HG03442 (cell line): ENCODE measurements at regions not wholly inside any gene's neighbourhood (a gene's known extent, or its start where the extent isn't known, plus 50 kb on each side); places are given as distances from the start of the nearest gene placed in this dataset.

Experiments used
- ATAC-seq: cut with Tn5 transposase; IDR thresholded peaks from one replicate; pipeline ENCODE4 v1.9.1; 2021; ENCODE audit warnings: mild to moderate bottlenecking, moderate library complexity; ENCODE audit not compliant: unreplicated experiment

- no peak for ATAC-seq
Observed at GRCh38 chr10:4538016-4538415, 288.0 kb upstream of the AKR1E2 start.

- no peak for ATAC-seq
Observed at GRCh38 chr10:4535521-4535920, 290.5 kb upstream of the AKR1E2 start.

DNA sequence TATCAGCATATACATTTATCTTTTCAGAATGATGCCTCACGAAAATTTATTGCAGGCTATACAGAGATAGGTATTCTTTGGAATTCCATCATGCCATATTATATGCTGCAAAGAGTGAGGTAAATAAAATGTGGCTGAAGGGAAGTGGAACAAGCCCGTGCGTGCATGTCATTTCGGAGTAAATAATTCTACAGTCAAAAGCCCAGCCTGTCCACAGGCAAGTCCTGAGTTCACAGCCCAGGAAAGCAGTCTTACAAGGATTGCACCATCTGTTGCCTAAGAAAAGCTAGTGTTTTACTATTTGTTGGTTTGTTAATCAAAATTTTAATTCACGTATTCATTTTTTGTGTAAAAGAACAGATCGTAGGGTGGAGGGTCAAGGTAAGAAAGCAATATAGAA is 292.4 kb upstream of the AKR1E2 start:
- no peak for ATAC-seq

GRCh38 chr10:4532976-4533375 is 293.0 kb upstream of the AKR1E2 start:
- no peak for ATAC-seq

DNA sequence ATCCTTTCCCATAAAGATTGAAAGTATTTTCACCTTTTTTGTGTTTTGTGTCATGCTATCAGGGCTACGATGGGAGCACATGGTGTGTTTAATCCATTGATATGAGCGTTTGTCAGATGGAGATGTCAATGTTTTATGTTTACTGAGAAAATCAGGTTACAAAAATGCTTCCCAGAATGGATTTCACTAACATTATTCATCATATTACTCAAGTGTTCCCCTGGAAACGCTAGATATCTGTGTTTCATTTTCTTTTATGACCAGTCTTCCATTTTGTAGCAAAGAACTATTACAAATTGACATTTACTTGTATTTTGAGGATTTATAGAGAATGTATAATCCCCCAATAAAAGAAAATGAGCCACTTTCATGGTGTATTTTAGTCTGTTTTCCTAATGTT is 293.5 kb upstream of the AKR1E2 start:
- no peak for ATAC-seq

DNA sequence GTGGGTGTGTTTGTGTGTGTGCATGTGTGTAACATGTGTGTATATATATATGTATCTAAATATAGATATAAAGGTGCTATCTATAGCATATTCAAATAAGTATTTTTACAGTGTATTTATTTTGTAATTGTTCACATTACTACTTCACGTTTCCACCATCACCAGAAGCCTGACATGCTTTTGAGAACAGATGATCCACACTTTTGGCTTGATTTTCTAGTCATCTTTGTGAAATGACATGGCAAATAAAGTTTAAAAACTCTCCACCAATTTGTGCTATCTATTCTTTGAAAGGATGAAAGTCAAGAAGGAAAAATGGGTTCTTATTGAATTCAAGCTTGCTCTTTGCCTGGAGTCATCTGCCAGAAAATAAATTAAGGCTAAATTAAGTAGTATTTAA is 294.0 kb upstream of the AKR1E2 start:
- no peak for ATAC-seq

DNA sequence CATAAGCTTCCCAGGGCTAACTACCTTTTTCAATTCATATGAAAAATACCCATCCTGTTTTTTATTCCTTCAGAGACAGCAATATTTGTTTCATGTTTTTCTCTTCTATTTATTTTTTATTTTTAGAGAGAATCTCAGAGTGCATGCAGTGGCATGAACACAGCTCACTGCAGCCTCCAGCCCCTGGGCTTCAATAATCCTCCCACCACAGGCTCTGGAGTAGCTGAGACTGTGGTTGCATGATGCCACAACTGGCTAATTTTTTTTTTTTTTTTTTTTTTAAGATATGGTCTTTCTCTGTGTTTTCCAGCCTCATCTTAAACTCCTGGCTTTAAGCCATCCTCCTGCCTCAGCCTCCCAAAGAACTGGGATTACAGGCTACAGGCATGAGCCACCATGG is 296.7 kb upstream of the AKR1E2 start:
- ATAC-seq = no peak

DNA sequence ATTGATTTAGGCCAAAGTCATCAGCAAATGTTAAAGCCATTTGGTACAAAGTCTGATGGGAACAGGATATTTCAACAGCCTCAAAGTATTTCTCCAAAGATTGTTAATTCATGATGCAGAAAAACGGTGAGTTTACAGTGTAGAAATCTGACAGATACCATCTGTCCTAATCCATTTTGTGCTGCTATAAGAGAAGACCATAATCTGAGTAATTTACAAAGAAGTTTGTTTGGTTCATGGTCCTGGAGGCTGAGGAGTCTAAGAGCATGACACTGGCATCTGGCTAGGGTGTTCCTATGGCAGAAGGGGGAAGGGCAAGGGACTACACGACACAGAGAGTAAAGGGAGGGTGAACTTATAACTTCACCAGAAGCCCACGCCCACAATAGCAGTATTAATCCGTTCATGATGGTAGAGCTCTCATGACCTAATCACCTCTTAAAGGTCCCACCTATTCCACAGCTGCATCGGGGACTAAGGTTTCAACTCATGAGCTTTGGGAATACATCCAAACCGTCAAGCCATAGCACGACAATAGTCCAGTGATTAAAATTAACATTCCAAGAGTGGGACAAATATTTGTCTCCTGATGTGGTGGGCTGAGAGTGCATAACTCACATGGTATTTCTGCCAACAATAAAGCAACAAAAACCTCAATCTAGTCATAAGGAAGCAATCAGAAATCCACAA is 298.6 kb upstream of the AKR1E2 start:
- ATAC-seq = no peak

DNA sequence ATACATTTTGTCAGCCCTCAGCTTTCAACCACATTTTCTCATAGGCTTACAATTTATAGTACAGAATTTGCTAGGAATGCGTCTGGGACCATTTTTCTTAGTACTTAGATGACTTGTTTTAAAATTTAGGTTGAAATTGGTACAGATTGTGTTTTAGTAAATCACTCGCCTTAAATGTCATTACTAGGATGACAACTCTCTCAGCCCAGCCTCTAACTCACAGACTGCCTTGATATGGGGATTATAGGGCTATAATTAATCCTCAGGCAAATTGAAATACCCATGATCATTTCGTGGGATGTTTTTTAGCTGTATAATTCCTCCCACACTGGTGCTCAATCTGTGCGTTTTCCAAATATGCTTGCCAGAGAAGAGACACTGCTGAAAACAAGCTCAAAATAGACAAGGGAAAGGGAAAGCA is 299.7 kb upstream of the AKR1E2 start:
- no peak for ATAC-seq

- no peak for ATAC-seq
Observed at GRCh38 chr10:4525103-4525502, 300.9 kb upstream of the AKR1E2 start.

DNA sequence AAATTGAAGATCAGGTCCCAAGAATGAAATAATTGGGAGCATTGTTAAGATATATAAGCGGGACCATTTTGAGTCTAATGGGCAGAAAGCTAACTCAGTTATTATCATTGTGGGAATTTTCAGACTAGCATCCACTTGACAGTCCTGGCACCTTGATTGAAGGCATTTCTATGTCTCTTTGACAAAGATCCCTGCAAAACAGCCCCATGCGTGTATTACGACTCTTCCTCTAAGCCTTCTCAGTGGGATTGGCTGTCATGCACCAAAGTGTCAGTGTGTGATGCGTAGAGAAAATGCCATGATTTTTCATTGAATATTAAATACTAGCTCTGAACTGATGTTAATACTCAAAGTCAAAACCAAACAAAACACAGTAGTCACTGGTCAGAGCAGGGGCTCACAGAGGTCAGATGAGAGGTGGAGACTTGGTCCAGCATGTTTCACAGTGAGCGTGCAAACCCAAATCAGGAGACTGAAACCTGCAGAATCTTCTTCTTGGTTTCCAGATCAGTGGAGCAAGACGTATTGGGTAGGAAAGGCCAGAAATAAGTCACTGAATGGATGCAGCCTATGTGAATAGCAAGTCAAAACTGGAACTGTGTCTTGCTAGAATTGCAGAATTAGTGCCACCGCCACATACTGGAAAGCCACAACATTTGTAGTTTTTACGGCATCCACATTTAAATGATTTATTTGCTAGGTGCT is 303.6 kb upstream of the AKR1E2 start:
- peak; percentile 89 for ATAC-seq

DNA sequence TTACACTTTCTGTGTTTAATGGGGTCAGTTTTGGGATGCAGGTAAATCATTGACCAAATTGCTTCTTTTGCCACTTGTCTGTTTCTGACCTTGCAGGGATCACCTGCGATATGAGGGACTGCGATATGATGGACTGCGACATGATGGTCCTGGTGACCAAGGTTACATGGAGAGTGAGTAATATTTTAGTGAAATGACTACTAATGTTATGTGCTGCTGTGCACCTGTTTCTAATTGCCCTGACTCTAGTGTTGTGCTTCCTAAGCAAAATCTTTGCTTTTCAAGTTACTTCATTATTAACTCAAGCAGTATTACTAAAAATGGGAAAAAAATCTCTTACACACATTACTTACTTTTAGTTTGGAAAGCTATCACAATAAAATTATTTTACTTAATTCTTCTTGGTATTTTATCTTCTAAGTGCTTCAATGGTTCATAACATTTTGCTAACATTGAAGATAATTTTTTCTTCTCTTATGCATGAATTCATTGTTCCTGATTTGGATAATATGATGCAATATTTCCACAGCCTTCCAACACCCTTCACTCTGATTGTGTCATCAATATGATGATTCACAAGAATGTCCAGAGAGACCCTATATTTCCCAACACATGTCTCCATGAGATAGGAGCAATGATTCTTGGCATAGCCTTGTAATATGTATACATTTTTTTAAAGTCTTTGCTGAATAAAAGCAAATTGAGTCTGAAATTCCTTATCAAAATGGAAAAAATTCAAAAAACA is 306.2 kb upstream of the AKR1E2 start:
- no peak for ATAC-seq

DNA sequence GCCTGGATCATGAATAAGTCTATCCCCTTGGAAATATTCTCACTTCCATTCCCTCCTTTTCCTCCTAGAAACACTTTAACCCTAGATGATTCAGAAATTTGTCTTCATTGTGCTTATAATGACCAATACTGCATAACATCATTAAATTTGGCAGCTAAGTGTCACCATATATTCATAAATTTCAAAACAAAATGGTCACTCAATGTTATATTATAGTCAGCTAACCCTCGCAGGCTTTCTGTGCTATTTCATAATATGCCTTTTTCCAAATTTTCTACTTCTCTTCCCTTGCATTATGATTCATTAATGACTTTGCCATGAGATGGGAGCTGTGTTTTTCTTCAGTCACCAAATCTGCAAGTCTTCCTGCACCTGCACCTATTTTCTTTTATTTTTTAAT is 308.3 kb upstream of the AKR1E2 start:
- ATAC-seq = no peak

DNA sequence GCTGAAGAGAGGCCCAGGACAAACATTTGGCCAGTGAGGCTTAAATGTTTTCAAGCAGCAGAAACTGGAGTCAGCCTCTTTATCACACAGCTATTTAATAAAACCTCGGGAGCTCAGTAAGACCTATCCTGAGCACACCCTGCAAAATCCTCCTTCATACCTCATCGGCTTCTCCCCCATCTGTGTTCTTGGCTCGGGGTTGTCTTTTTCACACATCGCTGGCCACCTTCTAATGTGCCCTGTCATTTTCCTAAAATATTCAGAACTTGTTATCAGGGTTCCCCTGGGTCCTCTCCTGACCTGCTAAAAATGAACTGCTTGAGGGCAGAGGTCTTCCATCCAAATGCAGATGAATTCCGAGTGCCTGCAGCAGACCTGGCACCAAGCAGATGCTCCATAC is 310.3 kb upstream of the AKR1E2 start:
- no peak for ATAC-seq

GRCh38 chr10:4514445-4515108 is 311.4 kb upstream of the AKR1E2 start:
- peak; percentile 94 for ATAC-seq

- ATAC-seq = no peak
Observed at GRCh38 chr10:4512671-4513240, 313.3 kb upstream of the AKR1E2 start.

- ATAC-seq = no peak
Observed at GRCh38 chr10:4512196-4512595, 313.8 kb upstream of the AKR1E2 start.

- no peak for ATAC-seq
Observed at GRCh38 chr10:4511509-4511908, 314.5 kb upstream of the AKR1E2 start.

DNA sequence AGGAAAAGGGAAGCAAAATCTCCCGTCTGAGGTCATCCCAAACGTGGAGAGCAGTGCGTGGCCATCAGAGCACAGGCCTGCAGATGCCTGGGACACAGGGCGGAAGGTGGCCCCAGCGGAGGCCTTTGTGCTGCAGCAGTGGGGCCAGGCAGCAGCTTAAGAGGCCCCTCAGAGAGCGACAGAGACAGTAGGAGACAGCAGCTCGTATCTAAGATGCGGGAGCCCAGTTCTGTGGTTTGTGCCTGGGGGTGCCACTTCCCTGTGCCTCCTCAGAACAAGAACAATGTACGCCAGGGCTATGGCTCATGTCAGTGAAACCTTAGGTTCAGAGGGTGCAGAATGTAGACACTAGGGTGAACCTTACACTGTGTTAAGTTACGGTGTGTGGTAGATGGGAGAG is 316.6 kb upstream of the AKR1E2 start:
- no peak for ATAC-seq

DNA sequence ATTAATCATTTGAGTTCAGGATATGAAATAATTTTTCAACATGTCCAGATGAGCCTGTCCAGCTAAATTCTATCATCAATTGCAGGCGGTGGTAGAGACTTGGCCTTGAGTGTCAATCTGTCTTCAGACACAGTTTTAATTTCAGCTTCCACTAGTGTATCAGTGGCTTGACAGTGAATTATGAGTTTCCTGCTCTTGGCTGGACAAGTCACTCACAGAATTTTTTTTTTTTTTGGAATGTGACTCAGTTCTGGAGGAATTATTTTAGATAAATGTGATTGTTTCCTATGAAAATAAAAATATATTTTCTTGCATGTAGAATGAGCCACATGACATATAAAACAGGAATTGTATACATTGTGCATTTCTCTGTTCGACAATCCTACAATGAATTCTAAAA is 319.9 kb upstream of the AKR1E2 start:
- no peak for ATAC-seq

DNA sequence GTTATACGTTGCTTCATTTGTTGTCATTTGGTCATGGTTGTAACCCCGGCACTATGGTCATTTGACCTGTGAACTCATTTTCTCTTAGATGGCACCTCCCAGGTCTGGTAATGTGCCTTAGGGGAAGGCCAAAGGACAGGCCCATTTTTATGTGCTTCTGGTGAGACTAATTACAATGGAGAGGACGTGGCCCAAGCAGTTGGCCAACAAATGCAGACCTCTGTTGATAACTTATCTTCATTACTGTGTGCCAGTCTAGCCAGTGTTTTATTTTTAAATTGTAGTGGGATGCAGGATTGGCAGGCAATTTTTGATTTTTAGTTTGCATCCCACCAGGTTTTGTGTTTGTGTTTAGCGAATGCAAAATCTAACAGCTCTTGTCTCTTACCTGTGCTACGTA is 321.5 kb upstream of the AKR1E2 start:
- ATAC-seq = no peak
